ENCODE measurements at regions not wholly inside any gene's neighbourhood (a gene's known extent, or its start where the extent isn't known, plus 50 kb on each side); places are given as distances from the start of the nearest gene placed in this dataset.
"Not testable (repeated sequence)": the region's sequence is repeated elsewhere in the genome, so short reads cannot be mapped to it uniquely, and the experiment has no call there.

DNA sequence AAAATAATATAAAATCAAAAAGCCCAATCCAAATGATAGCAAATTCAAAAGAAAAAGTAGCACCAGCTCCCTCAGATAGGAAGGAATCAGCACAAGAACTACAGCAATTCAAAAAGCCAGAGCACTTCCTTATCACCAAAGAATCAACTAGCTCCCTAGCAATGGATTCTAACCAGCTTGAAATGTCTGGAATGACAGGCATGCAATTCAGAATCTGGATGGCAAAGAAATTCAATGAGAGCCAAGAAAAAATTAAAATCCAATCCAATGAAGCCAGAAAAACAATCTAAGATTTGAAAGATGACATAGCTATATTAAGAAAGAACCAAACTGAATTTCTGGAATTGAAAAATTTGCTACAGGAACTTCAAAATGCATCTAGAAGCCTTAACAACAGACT is 1334.4 kb upstream of the ALCAM start:
- no peak for DNase-seq

DNA sequence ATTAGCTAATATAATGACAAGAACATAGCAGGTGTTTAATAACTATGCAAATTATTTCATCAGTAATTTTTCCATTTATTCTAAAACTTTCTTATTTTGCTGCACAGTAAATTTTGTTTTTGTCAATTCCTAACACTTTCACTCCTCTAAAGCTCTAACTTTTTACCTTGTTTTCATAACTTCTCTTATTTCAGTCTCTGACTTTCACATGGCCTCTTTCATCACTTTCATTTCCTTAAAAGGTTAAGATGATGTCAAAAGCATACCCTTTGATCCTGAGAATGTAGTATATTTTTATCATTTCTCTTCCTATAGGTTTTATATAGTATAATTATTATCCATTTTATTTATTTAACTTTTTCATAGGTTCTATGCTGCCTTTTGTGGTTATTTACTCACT is 1325.8 kb upstream of the ALCAM start:
- DNase-seq: no peak

DNA sequence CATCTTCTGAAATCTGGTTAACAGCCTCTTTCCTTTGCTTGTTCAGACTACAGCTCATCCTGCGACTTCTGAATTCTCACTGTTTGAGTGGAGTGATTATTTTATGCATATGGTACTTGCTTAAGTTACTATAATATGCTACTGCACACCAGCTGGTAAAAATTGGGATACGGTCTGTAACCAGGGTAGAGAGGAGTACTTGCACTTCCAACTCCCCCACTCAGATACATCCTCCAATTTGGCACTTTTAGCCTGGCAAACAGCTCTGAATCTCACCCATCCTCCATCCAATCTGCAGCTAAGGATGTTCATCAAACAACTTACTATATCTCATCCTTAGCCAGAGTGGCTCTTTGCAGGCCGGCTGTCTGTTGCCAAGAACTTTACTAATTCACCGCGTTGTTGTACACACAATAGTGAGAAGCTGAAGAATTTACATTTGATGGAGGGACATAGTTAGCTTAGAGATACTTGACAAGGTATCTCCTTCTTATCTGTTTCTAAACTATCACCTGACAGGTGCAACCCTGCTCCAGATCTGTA is 1323.6 kb upstream of the ALCAM start:
- not testable (repeated sequence) for DNase-seq

GRCh38 chr3:104044002-104044401 is 1322.7 kb upstream of the ALCAM start:
- no peak for DNase-seq

DNA sequence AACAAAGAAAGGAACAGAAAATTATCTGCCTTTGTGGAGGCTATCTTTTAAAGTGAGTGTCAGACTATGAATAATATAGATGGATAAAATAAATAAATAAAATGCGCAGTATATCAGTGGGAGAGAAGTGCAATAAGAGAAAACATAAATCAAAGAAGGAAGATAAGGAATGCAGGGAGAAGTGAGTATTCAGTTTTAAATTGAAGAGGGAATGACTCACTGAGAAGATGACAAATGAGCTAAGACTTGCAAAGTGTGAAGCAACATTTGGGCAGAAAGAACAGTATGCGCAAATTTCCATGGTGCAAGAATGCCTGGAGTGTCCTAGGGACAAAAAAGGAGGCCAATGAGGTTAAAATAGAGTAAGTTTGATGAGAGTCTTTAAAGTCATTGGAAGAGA is 1300.1 kb upstream of the ALCAM start:
- DNase-seq: no peak

DNA sequence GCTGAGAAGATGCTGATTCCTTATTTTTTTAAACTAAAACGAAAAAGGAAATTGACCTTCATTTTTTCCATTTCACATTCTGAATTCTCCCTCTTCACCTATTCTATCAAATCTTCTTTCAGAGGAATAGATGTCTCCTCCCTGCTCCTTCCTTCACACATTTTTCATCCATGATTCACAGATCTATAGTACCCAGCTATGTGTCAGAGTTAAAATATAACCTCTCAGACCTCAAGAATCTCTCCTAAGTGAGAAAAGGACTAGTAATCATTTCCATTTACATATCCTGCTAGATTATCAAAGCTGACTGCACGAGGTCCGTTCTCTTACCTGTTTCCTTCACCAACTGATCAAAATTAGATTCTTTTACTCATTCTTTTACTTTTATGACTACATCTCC is 1297.6 kb upstream of the ALCAM start:
- DNase-seq: no peak

DNA sequence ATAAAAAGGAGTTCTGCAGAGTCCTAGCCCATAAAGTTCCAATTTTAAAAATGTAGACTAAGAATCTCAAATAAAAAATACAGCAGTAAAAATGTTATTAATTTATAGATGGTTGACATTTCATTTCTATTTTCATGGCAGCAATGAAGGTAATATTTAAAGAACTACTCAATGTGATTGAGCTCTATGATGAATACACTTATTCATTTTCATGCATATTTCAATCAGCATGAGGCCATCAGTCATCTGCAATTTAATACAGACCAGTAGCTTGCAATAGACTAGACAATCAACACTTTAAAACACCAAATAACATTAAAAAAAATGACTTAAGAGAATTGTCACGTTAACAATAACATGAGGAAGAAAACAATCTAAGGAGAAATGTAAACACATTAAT is 1295.8 kb upstream of the ALCAM start:
- no peak for DNase-seq

GRCh38 chr3:104080088-104080626 is 1286.6 kb upstream of the ALCAM start:
- no peak for DNase-seq

- DNase-seq: no peak
Observed at GRCh38 chr3:104088738-104089137, 1278.0 kb upstream of the ALCAM start.

DNA sequence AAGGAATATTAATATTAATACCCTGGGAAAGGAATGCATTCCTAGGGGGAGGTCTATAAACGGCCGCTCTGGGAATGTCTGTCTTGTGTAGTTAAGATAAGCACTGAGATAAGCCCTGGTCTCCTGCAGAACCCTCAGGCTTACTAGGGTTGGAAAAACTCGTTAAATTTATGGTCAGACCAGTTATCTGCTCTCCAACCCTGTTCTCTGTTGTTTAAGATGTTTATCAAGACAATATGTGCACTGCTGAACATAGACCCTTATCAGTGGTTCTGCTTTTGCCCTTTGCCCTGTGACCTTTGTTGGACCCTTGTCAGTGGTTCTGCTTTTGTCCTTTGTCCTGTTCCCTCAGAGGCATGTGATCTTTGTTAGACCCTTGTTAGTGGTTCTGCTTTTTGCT is 1276.7 kb upstream of the ALCAM start:
- DNase-seq: not testable (repeated sequence)

DNA sequence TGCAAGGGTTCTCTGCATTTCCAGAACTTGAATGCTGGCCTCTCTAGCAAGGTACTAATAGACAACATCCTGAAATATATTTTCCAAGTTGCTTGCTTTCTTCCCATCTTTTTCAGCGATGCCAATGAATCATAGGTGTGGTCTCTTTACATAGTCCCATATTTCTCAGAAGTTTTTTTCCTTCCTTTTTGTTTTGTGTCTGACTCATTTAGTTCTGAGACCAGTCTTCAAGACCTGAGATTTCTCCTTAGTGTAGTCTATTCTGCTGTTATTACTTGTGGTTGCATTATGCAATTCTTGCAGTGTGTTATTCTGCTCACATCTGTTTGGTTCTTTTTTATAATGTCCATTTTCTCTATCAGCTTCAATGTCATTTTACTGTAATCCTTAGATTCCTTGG is 1265.0 kb upstream of the ALCAM start:
- DNase-seq: no peak

DNA sequence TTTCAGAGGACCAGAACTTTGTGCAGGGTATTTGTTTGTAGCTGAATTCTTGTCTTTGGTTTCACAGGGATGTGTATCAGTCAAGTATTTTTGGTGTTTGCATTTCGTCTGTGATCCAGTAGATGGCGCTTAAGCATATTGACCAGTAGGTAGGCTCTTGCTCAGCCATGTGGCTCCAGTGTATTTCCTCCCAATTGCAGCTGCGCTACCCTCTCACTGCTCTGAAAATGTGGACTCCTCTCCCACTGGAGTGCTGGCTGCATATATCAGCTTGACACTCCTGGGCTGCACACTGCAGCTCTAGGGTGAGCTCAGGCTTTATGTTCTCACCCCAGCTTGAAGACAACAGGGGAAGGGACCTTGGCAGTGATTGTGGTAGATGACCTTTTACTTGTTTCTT is 1264.3 kb upstream of the ALCAM start:
- peak; percentile 61 for DNase-seq

DNA sequence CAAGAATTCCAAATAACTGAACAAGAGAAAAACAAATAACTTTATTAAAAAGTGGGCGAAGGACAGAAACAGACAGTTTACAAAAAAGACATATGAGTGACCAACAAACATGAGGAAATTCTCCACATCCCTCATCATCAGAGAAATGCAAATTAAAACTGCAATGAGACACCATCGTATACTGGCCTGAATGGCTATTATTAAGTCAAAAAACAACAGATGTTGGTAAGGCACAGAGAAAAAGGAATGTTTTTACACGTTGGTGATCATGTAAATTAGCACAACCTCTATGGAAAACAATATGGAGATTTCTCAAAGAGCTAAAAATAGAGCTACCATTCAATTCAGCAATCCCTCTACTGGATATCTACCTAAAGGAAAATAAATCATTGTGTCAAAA is 1260.4 kb upstream of the ALCAM start:
- DNase-seq: no peak

GRCh38 chr3:104108522-104108921 is 1258.2 kb upstream of the ALCAM start:
- DNase-seq: no peak

DNA sequence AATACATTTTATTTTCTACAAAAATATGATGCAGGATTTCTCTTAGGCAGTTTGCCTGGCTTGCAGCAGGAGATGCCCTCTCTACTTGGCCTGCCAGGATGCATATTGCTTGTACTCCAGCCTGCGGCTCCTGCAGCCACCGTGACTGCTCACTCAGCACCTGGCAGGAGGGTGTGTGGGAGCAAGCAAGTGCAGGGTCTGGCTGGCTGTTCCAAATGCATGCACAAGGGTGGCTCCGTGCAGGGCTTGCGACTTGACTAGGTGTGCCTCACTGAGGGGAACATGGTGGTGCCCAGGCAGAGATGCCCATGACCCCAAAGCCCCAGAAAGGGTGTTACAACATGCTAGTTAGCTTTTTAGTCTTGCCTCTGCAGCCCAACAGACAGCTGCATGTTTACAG is 1240.2 kb upstream of the ALCAM start:
- DNase-seq: no peak

- no peak for DNase-seq
Observed at GRCh38 chr3:104126864-104127553, 1239.7 kb upstream of the ALCAM start.

DNA sequence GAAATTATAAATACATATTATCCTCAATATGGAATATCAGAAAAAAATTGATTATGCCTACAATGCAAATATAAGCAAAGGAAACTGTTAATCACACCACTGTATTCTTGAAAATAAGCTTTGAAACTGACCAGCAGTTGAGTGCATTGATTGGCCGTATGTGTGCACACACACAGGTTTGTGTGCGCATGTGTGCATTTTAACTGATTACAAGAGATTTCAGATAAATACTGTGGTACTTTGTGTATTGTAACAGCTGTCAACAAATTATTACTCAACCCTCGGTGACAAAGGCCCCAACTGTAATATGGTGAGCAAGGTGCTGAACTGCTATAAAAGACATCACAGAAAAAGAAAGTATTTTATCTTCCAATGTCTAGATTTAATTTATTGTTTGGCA is 1238.9 kb upstream of the ALCAM start:
- DNase-seq: no peak

- DNase-seq: no peak
Observed at GRCh38 chr3:104132566-104133403, 1233.9 kb upstream of the ALCAM start.

GRCh38 chr3:104133630-104134029 is 1233.1 kb upstream of the ALCAM start:
- DNase-seq: no peak

DNA sequence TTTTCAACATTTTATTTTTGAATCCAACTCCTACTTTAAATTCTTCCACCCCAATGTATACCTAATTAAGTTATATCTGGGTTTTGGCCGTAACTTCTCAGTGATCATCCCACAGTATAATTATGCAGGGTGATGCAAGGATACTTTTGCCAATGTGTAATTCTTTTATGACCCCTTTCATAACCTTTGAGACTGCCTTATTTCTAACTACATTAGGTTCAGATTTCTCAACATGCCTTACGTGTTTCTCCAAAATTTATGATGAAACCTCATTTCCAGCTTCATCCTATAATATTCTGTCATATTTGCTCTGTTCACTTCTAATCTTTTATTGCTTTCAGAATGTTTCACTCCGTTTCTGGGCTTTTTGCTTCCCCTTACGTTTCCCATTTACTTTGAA is 1229.6 kb upstream of the ALCAM start:
- no peak for DNase-seq

DNA sequence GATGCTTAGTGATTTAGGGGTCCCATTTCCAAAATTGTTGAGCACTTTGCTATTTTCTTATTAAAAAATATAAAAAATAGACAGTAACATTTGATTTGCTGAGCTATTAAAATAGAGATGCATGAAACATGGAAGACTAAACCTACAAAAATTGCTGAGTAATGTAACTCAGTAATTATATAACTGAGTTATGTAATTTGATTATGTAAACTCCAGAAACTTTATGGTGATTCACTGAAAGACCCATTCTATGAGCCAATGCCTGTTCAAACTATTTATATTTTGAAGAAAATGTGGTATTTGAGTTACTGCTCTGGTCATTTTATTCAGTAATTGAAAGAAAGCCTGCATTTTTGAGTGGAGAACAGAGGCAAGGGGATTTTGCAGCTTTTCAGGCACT is 1221.5 kb upstream of the ALCAM start:
- DNase-seq: no peak

GRCh38 chr3:104149154-104149553 is 1217.6 kb upstream of the ALCAM start:
- no peak for DNase-seq

DNA sequence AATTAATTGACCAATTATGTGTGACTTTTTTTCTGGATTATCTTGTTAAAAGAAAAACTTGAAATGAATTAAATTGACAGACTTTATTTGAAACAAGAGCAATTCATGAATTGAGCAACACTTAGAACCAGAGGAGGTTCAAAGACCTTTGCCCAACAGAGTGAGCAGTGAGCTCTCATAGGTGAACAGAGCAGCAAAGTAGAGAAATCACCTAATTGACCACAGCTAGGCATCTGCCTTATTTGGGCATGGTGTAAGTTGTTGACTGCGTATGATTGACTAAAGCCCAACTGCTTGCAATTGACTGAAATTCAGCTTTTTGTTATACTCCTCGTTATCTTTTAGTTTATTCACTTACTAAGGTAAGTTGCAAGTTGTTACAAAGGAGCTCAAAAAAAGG is 1216.0 kb upstream of the ALCAM start:
- no peak for DNase-seq
